NCI-H2227 (cell line): ENCODE measurements at regions not wholly inside any gene's neighbourhood (a gene's known extent, or its start where the extent isn't known, plus 50 kb on each side); places are given as distances from the start of the nearest gene placed in this dataset.
A peak's percentile ranks its signal among the peaks of the same experiment; 100 is the strongest.
"Not testable (repeated sequence)": the region's sequence is repeated elsewhere in the genome, so short reads cannot be mapped to it uniquely, and the experiment has no call there.

ENCODE experiments used
- DNase-seq: peaks from one replicate; lab custom pipeline; 2025; ENCODE audit not compliant: unreplicated experiment; lab: John Stamatoyannopoulos, UW

GRCh38 chr2:2728635-2729034 is 397.6 kb upstream of the MYT1L start:
- DNase-seq: no peak

- DNase-seq: no peak
These were observed 396.9 kb upstream of the MYT1L start for GRCh38 chr2:2727876-2728511.

GRCh38 chr2:2726163-2726562 is 395.1 kb upstream of the MYT1L start:
- no peak for DNase-seq

GRCh38 chr2:2723064-2723463 is 392.0 kb upstream of the MYT1L start:
- DNase-seq: no peak

- no peak for DNase-seq
These were observed 390.3 kb upstream of the MYT1L start for GRCh38 chr2:2721296-2721835.

GRCh38 chr2:2720806-2721205 is 389.7 kb upstream of the MYT1L start:
- not testable (repeated sequence) for DNase-seq

GRCh38 chr2:2720351-2720750 is 389.3 kb upstream of the MYT1L start:
- DNase-seq: no peak

- no peak for DNase-seq
These were observed 388.7 kb upstream of the MYT1L start for GRCh38 chr2:2719781-2720180.

- no peak for DNase-seq
These were observed 387.9 kb upstream of the MYT1L start for GRCh38 chr2:2719015-2719414.

GRCh38 chr2:2717406-2717805 is 386.3 kb upstream of the MYT1L start:
- DNase-seq: no peak

GRCh38 chr2:2716771-2717170 is 385.7 kb upstream of the MYT1L start:
- no peak for DNase-seq

- DNase-seq: no peak
These were observed 384.2 kb upstream of the MYT1L start for GRCh38 chr2:2715036-2715818.

- DNase-seq: no peak
These were observed 383.3 kb upstream of the MYT1L start for GRCh38 chr2:2714408-2714807.

- DNase-seq: no peak
These were observed 378.3 kb upstream of the MYT1L start for GRCh38 chr2:2709431-2709770.

GRCh38 chr2:2708575-2709430 is 377.7 kb upstream of the MYT1L start:
- DNase-seq: no peak

GRCh38 chr2:2707206-2707991 is 376.3 kb upstream of the MYT1L start:
- DNase-seq: peak; percentile 11

- DNase-seq: no peak
These were observed 375.2 kb upstream of the MYT1L start for GRCh38 chr2:2706306-2706705.

GRCh38 chr2:2705871-2706270 is 374.8 kb upstream of the MYT1L start:
- DNase-seq: no peak

- no peak for DNase-seq
These were observed 373.5 kb upstream of the MYT1L start for GRCh38 chr2:2704428-2705090.

GRCh38 chr2:2703762-2704427 is 372.8 kb upstream of the MYT1L start:
- no peak for DNase-seq
